Mucosa of rectum (tissue), 2 donors: ENCODE measurements at regions not wholly inside any gene's neighbourhood (a gene's known extent, or its start where the extent isn't known, plus 50 kb on each side); places are given as distances from the start of the nearest gene placed in this dataset.

Experiments
- H3K27ac ChIP-seq, 2 donors: one replicate each; pipeline ENCODE4 v1.7.0; 2013; ENCODE audit warnings: inconsistent platforms in 2 of 2, low read depth in 2 of 2, low read length in 2 of 2
- H3K27me3 ChIP-seq, 2 donors: one replicate each; pipeline ENCODE4 v1.7.0; 2013; ENCODE audit warnings: low read length in 2 of 2; ENCODE audit not compliant: control insufficient read depth in 2 of 2, insufficient read depth in 2 of 2
- H3K36me3 ChIP-seq, 2 donors: one replicate each; pipeline ENCODE4 v1.7.0; 2013; ENCODE audit warnings: low read length in 2 of 2; ENCODE audit not compliant: control insufficient read depth in 2 of 2, insufficient read depth in 2 of 2
- H3K4me1 ChIP-seq, 2 donors: one replicate each; pipeline ENCODE4 v1.7.0; 2013; ENCODE audit warnings: low read length in 2 of 2, mild to moderate bottlenecking in 1 of 2; ENCODE audit not compliant: control insufficient read depth in 2 of 2, insufficient read depth in 2 of 2
- H3K4me3 ChIP-seq, 2 donors: one replicate each; pipeline ENCODE4 v1.7.0; 2013; ENCODE audit warnings: low read length in 2 of 2
- H3K9ac ChIP-seq, 2 donors: one replicate each; pipeline ENCODE4 v1.7.0; 2013; ENCODE audit warnings: low read length in 2 of 2, low read depth in 1 of 2, mild to moderate bottlenecking in 1 of 2
- H3K9me3 ChIP-seq, 2 donors: one replicate each; pipeline ENCODE4 v1.7.0; 2013; ENCODE audit warnings: low read length in 2 of 2; ENCODE audit not compliant: control insufficient read depth in 2 of 2
- donor health status: healthy.
- donor health status: Normal muscosa, but diverticular disease.

DNA sequence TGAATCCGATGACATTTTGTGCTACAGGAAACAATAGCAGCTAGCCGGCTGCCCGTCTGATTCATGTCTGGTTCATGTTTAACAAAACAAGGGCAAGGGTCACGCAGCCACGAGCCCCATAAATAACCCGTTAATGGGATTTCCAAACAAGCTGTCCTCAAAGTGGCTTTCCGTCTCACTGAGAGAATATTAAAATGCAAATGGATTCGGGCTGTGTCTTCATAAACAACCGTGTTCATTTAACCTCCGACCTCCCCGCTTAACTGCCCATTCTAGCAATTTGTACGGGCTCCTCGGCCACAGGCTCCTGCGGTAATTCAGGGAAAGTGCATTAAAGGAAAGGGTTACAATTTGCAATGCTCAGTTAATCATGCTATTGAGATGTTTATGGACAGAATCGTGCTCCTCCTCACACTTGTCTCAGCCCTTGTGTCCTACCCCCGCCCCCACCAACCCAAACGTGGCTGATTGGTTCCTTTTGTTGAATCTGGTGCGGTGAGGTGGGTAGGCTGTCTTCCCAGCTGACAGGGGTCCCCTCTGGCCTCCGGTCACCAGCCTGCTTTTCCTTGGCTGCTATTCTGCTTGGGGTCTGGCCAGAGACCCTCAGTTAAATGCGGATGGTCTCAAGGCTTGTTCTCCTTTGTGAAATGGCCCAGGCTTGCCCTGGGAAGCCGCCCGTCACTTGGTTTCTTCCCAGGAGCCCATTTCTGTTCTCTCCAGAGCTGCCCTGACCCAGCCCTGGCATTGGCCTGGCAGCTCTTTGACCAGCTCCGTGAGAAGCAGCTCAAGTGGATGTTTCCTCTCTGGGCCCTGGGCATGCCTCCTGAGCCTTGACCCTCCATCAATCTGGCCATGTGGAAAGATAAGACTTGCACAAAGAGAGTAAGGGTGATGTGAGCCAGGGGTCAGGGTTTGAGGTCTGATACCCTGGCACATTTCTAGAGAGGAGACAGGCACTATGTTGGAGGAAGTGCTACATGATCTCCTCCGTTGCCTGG lies 200.7 kb upstream of the POU3F1 start:
- no peaks in the 10 kb centered on the region for H3K36me3 ChIP-seq
- no peak overlapping the region for H3K4me3 ChIP-seq
- no peaks in the 10 kb centered on the region for H3K9me3 ChIP-seq
- H3K27ac ChIP-seq = no peak overlapping the region
- peaks cover 0 to 4% of the 10 kb centered on the region in 2 donors for H3K27me3 ChIP-seq
- no peak overlapping the region for H3K9ac ChIP-seq
- H3K4me1 ChIP-seq = peaks cover 5 to 9% of the 10 kb centered on the region in 2 donors

DNA sequence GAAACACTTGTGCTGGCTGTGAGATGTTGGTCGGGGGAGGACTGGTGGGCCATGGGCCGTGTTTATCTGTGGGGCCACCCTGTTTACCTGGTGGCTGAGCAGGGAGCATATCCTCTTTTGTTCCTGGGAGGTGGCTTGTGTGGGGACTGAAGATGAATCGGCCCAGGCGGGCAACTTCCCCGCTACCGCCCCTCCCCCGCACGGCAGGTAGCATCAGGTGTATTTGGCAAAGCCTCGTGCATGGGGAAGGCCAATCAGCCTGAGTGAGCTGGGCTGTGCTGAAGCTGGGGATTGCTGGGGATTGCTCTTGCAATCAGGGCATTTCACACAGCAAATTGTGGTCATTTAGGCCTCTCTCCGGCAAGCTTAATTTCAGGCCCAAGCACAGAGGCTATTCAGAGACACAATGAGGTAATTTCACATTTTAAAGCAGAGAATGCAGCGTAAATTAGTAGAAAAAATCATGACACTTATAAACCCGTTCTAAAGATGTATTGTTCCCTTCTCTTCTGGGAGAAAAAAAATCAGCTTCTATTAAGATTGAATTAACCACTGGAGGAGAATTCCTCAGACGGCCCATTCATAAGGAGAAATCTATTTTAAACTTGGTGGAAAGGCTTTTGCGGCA lies 197.7 kb upstream of the POU3F1 start:
- Histone ChIP-seq H3K9me3 (no peaks in the 10 kb centered on the region), H3K27ac (no peak overlapping the region), H3K9ac (no peak overlapping the region), H3K27me3 (peaks cover 0 to 3% of the 10 kb centered on the region in 2 donors), H3K36me3 (no peaks in the 10 kb centered on the region), H3K4me3 (no peak overlapping the region), H3K4me1 (peaks cover 5 to 9% of the 10 kb centered on the region in 2 donors)

DNA sequence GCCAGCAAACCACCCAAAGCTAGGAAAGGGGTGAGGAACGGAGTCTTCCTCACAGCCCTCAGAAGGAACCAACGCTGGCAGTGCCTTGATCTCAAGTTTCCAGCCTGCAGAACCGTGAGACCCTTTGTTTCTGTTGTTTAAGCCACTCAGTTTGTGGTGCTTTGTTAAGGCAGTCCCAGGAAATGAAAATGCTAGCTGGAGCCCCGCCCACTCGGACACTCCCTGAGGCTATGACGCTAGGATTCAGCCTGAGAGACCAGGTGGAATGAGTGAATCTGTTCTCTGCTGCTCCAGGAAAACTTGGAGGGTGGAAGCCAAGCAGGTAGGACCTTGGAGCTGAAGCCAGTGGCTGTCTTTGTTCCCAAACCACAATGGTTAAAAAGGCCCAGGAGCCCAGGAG lies 196.5 kb upstream of the POU3F1 start:
- H3K36me3 ChIP-seq = no peaks in the 10 kb centered on the region
- H3K4me3 ChIP-seq = no peak overlapping the region
- H3K27ac ChIP-seq = no peak overlapping the region
- no peak overlapping the region for H3K9ac ChIP-seq
- H3K9me3 ChIP-seq = no peaks in the 10 kb centered on the region
- H3K4me1 ChIP-seq = peaks cover 5 to 9% of the 10 kb centered on the region in 2 donors
- H3K27me3 ChIP-seq = peaks cover 0 to 2% of the 10 kb centered on the region in 2 donors

DNA sequence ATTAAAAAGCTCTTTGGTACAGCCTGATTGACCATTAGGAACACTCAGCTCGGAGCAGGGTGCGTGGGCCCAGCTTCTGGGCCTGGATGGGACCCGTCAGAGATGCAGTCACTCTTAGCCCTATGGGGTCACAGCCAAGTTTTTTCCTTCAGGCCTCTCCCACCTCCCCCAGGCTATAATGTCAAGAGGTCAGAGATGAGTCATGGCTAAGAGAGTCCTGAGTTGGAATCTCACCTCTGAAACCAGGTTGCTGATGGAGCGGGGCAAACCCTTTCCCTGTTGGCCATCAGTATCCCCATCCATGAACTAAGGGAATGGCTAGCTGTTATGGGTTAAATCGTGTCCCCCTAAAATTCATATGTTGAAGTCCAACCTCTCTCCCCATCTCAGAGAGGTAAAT lies 195.9 kb upstream of the POU3F1 start:
- Histone ChIP-seq H3K4me1 (peaks cover 5 to 9% of the 10 kb centered on the region in 2 donors), H3K9me3 (no peaks in the 10 kb centered on the region), H3K9ac (no peak overlapping the region), H3K27me3 (peaks cover 0 to under 1% of the 10 kb centered on the region in 2 donors), H3K4me3 (no peak overlapping the region), H3K27ac (no peak overlapping the region), H3K36me3 (no peaks in the 10 kb centered on the region)

DNA sequence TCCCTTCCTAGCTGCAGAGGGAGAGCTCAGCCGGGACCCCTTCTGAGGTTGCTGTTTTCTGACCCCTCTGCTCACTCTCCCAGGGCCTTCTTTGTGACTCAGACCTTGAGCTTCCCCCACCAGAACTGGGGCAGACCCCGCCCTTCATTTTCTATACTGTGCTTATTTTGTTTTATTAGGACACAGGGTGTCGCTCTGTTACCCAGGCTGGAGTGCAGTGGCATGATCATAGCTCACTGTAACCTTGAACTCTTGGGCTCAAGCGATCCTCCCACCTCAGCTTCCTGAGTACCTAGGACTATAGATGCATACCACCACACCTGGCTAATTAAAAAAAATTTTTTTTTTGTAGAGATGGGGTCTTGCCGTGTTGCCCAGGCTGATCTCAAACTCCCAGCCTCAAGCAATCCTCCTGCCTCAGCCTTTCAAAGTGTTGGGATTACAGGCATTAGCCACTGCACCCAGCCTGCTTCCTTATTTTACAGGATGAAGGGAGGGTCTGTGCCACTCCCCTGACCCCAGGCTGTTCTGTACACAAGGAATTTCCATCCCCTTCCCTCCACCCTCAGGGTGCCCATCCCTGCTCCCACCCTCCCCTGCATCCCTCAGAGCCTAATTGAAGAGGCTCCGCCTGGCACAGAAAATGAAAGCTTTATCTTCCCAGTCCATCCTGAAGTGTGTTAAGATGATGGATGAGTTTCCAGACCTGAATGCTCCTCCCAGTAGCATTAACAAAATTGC lies 195.2 kb upstream of the POU3F1 start:
- peaks cover 0 to 3% of the 10 kb centered on the region in 2 donors for H3K4me1 ChIP-seq
- H3K9ac ChIP-seq = no peak overlapping the region
- no peaks in the 10 kb centered on the region for H3K9me3 ChIP-seq
- peaks cover 0 to 2% of the 10 kb centered on the region in 2 donors for H3K27me3 ChIP-seq
- H3K4me3 ChIP-seq = no peak overlapping the region
- no peaks in the 10 kb centered on the region for H3K36me3 ChIP-seq
- H3K27ac ChIP-seq = no peak overlapping the region

DNA sequence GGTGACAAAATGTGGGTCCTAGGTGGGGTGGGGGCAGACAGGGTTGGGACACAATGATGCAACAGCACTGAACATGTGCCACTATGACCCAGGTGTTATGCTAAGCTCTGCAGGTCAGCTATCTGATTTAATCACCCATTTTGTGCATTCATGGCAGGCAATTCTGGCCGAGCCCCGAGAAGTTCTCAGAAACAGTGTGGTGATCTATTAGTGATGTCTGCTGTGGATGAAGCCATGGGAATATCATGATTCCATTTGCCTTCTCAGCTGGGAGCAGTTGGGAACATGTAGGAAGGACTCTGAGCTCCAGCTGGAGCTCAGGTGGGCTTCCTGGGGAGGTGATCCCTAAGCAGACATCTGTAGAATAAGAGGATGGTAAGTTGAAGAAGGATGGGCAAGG lies 194.0 kb upstream of the POU3F1 start:
- H3K36me3 ChIP-seq = no peaks in the 10 kb centered on the region
- H3K9ac ChIP-seq = no peak overlapping the region
- no peaks in the 10 kb centered on the region for H3K4me1 ChIP-seq
- no peak overlapping the region for H3K4me3 ChIP-seq
- no peak overlapping the region for H3K27ac ChIP-seq
- no peaks in the 10 kb centered on the region for H3K9me3 ChIP-seq
- H3K27me3 ChIP-seq = peaks cover 0 to 4% of the 10 kb centered on the region in 2 donors

DNA sequence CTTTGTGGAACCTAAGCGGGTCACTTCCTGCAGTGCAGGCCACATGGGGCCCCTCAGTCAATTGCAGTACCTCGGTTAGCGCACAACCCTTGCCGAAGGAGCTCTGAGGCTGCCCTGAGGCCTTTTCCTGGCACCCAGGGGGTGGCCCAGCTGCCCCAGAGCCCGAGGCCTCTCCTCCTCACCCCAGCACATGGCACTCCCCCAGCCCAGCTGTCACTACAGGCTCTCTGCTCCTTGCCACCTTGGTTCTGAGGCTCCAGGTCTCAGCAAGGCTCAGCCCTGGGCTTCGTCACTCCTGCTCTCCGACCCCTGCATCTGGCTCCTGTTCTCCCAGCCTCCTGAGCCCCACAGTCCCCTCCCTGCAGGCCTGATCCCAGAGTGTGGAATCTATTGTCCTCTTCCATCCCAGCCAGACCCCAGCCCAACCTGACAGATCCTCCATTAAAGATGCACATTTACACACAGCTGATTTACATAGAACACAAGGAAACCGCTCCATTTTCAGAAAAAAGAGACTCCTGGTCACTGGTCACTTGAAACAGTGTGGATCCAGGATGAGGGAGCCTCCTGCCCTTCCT lies 192.8 kb upstream of the POU3F1 start:
- H3K4me1 ChIP-seq = no peaks in the 10 kb centered on the region
- peaks cover 0 to 4% of the 10 kb centered on the region in 2 donors for H3K27me3 ChIP-seq
- no peaks in the 10 kb centered on the region for H3K36me3 ChIP-seq
- H3K9me3 ChIP-seq = no peaks in the 10 kb centered on the region
- H3K9ac ChIP-seq = no peak overlapping the region
- no peak overlapping the region for H3K27ac ChIP-seq
- H3K4me3 ChIP-seq = no peak overlapping the region

DNA sequence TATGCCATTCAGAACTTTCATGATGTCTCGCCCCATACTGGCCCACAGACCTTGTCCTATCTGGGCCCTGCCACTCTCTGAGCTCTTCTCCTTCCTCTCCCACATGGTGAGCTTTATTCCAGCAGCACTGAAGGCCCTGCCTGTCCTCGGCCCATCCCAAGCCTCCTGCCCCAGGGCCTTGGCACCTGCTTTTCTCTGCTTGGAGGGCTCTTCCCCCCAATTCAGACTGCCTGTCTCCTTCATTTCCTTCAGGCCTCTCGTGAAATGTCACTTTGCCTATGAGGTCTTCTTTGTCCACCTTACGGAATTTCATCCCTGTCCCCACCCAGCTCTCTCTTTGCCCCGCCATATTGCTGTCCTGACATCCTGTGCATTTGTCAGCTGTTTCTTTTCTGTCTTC lies 191.7 kb upstream of the POU3F1 start:
- no peaks in the 10 kb centered on the region for H3K36me3 ChIP-seq
- H3K4me3 ChIP-seq = no peak overlapping the region
- peaks cover 0 to 4% of the 10 kb centered on the region in 2 donors for H3K27me3 ChIP-seq
- no peaks in the 10 kb centered on the region for H3K9me3 ChIP-seq
- H3K9ac ChIP-seq = no peak overlapping the region
- H3K27ac ChIP-seq = no peak overlapping the region
- no peaks in the 10 kb centered on the region for H3K4me1 ChIP-seq

DNA sequence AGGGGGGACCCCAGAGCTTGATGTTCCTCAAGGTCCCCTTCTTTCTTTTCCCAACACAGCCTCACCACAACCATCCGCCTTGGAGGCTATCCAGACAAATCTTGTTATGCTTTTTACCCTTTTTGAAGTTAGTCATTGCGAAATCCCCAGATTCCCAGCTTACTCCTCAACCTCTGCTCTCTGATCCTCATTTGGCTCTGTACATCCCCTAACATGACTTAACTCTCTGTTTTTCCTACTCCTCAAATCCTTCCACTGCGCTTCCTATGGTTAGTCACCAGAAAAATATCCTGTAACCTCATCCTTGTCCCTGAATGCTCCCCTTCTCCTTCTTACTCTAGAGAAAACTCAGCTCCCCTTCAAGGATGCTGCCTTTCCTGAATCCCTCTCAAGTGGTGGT lies 189.1 kb upstream of the POU3F1 start:
- no peak overlapping the region for H3K4me3 ChIP-seq
- H3K36me3 ChIP-seq = no peaks in the 10 kb centered on the region
- no peak overlapping the region for H3K27ac ChIP-seq
- no peaks in the 10 kb centered on the region for H3K9me3 ChIP-seq
- peaks cover 0 to 4% of the 10 kb centered on the region in 2 donors for H3K27me3 ChIP-seq
- H3K9ac ChIP-seq = no peak overlapping the region
- H3K4me1 ChIP-seq = no peaks in the 10 kb centered on the region
